GM21576 (cell line): ENCODE measurements at regions not wholly inside any gene's neighbourhood (a gene's known extent, or its start where the extent isn't known, plus 50 kb on each side); places are given as distances from the start of the nearest gene placed in this dataset.

Experiments used
- ATAC-seq: cut with Tn5 transposase; IDR thresholded peaks from one replicate; pipeline ENCODE4 v1.9.1; 2021; ENCODE audit warnings: mild to moderate bottlenecking, moderate library complexity; ENCODE audit not compliant: unreplicated experiment

DNA sequence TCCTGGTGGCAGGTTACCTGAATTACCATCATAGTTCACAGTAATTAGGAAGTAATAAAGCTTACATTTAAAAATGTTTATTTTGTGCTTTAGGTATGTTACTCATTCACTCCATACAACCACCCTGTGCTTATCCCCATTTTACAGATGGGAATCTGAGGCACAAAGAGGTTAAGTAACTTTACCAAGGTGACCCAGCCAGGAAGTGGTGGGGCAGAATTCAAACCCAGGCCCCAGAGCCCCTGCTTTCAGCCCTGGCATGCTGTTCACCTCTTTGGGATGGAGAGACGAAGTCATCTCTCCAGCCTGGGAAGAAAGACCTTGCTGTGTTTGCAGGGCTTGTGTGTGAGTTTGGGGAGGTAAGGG is 285.6 kb upstream of the TPM1 start:
- ATAC-seq, result no peak

DNA sequence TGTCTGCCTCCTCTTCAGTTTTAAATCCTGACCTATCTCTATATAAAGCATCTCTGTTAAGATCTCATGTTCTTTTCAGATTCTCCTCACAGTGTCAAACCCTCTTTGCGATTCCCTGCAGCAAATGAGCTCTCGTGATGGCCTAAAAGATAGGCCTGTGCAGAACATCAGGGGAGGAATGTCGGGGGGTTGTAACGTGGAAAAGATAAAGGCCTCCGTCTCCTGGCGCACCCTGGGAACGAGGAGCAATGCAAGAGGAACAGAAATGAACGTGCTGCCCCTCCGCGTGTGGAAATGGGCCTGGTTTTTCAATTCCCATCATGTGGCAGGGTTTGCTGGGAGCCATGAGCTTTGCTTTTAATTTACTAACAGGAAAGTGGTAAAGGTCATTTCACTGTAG is 285.0 kb upstream of the TPM1 start:
- no peak for ATAC-seq

DNA sequence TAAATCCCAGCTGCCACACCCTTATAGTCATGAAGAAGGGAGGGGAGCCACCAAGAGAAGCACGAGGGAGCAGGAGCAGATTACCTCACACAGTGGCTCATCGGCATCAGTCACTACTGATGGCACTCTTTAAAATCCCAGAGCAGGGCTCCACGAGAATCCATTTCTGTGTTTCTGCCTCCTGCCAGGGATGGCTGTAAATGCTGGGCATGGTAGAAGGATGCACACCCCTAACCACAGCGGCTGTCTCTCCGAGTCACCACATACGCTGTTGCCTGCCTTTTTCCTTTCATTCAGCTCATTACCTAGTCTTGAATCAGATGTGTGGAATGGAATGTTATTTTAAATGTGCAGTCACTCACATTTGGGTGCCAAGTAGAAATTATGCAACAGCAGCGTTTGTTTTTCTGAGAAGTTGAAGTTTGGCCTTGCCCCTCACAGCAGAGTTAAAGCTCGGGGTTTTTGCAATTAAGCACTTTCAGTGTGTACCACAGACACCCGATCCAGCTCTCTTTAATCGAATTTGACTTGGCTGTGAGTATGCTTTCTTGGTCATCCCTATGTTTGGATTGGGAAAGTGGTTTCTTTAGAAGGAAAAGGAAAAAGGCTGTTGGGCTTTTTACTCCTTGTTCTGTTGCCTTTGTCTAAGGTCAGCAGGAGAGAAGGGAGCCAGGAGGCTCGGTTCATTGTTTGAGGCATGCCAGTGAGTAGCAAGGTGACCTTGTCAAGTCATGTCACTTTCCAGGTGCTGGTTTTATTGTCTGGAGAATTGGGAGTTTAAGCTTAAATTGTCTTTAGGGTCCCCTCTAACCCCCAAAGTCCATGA is 284.2 kb upstream of the TPM1 start:
- ATAC-seq, result no peak

DNA sequence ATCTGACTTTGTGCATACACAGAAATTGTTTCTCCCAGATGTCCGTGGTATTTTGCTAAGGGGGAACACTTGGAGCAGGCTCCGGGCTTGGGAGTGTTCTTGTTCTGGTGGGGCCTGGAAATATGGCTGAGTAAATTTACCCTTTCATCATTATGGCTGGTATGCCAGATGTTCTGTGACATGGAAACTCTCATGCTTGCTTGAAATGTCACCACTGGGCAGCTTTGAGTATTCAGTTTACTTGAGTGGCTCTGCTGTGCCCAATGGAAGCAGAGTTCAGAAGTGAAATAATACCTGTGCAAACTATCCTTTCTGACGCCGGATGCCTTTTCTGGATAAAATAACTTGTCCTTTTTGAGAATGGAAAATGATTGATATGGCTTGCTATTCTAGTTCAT is 283.6 kb upstream of the TPM1 start:
- no peak for ATAC-seq

DNA sequence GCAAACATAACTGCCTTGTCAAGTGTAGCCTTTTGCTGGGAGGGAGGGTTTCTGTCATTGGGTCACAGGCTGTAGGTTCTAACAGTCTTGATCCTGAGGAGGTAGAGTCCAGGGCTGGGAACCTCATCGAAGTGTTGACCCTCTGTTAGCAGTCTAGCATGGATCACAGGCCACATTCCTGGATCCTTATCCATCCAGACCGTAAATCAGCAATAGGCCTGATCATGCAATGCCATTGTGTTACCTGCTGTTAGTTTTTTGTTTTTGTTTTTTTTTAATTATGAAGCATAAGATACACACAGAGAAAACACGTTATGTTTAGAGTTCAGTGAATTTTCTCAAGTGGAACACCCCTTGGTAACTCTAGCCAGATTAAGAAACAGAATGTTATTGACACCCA is 282.0 kb upstream of the TPM1 start:
- ATAC-seq, result no peak

DNA sequence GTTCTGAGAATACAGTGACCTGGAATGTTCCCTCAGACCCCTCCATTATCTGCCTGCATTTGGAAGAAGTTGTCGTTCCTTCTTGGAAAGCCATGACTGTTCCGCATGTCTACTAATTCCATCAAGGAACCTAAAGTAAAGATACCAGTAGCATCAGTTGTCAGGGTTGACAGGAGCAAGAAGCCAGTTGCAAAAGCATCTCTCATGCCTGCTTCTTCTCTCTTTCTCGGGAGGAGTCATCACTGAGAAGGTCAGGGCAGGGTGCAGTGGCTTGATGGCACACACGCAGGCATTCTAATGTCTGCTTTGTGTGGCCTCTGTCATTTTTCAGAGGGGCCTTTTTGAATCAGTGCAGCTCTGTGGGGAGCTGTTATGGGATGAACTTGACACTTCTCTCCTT is 276.6 kb upstream of the TPM1 start:
- no peak for ATAC-seq

DNA sequence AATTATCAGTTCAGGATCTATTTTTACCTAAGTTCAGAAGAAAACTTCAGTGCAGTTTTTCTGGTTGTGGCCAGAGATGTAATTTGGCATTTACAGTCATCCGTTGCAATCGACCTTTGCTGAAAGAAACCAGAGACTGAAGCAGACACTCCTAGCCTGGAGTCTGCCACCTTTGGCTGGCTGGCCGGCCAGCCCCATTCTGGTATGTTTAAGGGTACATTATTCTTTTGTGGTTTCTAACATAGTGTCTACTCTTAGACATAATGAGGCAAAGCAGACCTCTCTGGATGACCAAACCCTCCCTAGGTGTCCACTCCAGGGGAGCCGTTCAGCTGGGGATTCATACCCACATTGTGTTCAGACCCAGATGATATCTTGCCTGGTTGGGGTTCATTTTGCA is 275.9 kb upstream of the TPM1 start:
- ATAC-seq, result no peak

DNA sequence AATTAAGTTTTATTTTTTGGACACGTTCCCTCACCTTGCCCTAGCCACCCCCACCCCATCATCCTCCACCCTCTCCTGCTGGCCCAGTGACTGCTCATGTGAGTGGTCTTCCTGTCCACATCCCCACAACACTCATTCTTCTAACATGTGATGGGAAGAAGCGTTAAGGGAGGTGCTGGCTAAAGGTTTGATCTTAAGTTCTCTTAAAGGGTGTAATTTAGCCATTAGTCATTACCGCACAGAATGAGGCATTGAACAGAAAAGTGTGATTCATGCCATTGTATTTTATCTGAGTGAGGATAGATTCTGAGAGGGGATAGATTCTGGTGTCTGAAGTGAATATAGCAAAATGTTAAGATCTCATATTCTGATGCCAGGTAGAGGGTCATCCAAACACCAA is 272.9 kb upstream of the TPM1 start:
- no peak for ATAC-seq

DNA sequence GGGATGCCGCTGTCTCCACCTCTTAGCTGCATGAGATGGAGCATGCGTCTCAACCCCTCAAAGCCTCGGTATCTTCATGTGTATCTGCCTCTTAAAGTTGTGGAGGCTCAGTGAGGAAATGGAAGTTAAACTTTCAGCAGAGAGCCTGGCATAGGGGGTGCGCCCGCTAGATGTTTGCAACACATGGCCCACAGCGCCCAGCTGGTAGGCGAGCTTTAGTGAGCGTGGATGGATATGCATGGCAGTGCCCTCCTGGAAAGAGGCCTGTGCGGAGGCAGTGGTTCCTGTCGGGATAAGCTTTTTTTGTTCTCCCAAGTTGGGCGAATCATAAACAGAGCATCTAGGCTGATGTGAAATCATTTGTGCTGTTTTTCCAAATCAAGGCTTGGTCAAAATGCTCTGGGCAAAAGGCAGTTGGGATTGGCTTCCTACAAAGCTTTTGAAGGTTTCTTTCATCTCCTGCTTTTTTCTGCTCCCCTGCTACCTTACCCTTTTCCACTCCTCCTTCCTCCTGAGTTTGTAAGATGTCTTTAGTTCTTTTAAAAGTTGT is 272.4 kb upstream of the TPM1 start:
- no peak for ATAC-seq

DNA sequence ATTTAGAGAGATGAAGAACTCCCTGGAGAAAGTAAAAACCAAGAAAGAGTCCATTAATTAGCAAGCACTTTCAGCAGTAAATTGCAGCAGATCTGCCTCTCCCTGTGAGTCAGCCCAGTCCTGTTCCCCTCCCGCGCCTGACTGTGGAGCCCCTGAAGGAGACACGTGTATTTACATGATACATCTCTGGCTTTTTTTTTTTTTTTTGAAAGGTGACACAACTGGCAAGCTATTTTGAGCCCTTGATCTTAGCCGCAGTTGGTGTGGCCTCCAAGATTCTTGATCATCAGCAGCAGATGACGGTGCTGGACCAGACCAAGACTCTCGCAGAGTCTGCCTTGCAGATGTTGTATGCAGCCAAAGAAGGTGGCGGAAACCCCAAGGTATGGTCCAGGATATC is 271.8 kb upstream of the TPM1 start:
- ATAC-seq, result no peak

DNA sequence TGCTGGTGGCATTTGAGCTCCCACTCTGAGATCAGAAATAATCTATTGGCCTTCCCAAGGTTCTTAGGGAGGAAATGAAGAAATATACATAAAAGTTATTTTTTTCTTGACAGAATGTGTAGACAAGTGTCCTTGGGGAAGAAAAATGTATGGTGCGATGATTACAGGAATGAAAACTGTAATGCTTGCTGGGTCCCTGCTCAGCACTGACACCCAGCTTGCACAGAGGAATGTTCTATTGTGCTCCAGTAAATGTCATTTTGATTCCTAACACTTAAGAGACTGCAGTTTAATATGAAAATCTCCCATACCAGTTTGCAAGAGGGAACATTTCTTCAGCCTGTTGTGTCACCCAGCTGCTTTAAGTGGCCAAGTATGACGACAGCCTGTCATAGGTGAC is 271.3 kb upstream of the TPM1 start:
- no peak for ATAC-seq

DNA sequence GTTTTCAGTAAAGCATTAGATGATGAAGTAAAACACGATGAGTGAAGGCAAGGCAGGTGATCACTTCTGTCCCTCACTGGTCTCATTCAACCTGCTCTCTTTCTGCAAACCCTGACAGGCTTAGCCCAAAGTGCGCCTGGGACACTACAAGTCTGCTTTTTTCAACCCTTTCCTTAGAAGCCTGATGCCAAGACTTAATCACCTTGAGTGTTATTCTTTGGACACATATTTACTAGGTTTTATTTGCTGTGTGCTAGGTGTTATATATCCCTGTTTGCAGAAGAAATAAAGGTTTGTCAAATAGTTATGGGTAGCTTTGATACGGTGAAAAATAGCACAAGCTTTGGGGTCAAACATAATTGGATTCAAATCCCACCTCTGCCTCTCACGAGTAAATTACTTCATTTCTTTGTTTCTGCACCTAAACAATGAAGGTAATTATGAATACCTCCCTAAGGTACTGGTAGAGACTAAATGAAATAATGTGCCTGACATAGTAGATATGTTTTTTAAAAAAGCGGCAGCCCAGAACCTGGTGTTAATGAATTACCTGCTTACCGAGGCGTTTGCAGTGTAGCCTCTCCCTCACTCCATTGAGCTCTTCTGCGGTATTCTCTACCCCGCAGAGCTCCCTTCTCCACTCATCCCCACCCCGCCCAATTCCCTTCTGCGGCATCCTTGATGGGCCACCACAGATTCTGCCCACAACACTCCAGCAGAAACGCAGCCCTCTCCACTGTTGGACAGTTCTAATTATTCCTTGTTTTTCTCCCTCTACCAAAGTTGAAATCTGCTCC is 269.0 kb upstream of the TPM1 start:
- ATAC-seq, result no peak

DNA sequence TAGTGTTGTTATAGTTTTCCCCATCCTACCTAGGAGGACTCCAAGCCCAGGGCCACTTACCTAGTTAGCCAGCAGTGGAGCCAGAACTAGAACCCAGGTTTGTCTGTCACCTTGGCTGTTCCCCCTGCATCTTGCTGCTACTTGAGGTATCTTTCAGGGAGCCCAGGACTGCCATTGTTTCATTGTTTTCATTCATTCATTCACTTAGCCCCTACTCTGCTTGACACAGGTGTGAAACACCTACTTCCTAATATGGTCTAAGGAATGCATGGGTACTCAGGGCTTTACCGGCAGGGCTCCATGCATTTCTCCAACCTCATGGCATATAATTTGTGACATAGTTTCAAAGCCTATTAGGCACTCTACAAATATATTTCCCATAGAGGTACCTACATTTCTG is 266.6 kb upstream of the TPM1 start:
- ATAC-seq, result no peak

DNA sequence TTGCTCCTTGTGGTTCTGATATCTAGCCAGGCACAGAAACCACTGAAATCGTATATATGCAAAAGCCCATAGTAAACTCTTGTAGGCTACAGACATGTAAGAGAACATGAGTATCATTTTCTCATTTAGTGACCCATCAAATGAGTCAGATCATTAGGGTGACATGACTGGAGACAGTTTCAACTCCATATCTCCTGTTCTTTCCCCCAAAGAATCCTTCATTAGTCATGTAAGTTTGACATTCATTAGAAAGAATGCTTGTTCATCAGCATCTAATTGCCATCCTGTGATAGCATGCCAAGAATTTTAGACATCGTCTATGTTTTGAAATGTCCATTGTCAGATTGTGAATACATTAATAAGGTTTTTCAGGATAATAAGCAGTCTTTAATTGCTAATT is 264.9 kb upstream of the TPM1 start:
- ATAC-seq, result no peak

DNA sequence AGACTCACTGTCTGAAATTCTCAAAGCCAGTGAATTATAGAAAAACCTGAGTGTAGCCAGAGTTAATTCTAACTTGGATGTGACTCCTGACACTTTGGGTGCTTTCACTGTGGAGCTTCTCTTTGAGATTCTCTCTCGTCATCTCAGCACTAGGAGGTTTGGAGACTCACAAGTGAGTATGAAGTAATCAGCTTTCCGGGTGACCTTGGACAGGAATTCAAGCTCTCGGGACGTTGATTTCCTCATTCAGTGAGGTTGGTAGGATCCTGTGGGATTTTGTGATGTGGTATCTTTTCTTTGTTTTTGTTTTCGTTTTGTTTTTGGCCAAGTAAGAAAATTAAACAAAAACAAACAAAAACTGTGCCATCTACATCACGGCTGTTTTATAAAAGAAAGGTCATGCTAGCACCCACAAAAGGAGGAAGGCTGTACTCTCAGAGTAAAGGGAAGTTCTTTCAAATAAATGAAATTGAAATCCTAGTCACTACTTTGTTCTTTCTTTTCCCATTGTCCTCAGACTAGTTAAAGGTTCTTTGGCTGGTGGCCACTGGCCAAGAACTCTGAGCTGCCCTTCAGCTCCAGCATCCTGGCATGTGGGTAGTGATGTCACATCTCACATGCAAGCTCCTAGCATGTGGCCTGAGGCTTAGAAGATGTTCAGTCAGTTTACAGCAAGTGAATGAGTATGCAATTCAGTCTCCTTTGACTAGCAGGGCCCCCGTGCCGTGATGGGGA is 263.3 kb upstream of the TPM1 start:
- no peak for ATAC-seq

DNA sequence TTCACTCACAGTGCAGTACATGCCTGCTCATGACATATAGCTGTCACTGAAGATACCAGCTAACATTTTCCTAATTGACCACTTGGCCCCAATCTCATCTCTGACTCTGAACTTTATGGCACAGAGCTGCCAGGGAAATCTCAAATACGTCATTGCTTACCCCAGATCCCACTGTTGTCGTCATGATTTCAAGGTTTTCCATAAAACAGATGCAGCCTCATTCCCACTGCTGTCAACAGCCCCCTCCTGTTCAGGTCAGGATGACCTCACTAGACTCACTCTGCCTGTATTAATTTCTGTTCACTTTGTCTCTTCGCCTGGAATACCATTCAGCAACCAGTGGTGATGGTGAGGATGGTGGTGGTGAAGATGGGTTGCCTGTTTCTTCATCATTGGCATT is 262.6 kb upstream of the TPM1 start:
- no peak for ATAC-seq

DNA sequence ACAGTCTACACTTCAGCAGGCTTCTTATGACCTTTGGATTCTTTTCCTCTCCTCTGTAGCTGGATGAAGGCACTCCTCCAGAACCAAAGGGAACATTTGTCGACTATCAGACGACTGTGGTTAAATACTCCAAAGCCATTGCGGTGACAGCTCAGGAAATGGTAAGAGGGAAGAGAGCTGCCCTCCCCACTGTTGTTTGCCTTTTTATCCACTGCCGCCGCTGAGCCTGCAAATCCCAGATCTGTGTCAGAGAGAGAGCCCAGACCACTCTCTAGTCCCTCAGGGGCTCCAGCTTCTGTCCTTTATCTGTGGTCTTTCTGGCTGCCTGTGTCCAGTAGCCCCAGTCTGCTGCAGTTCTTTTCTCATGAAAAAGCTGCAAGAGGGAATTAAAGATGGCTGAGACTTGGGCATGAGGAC is 261.5 kb upstream of the TPM1 start:
- ATAC-seq, result no peak

DNA sequence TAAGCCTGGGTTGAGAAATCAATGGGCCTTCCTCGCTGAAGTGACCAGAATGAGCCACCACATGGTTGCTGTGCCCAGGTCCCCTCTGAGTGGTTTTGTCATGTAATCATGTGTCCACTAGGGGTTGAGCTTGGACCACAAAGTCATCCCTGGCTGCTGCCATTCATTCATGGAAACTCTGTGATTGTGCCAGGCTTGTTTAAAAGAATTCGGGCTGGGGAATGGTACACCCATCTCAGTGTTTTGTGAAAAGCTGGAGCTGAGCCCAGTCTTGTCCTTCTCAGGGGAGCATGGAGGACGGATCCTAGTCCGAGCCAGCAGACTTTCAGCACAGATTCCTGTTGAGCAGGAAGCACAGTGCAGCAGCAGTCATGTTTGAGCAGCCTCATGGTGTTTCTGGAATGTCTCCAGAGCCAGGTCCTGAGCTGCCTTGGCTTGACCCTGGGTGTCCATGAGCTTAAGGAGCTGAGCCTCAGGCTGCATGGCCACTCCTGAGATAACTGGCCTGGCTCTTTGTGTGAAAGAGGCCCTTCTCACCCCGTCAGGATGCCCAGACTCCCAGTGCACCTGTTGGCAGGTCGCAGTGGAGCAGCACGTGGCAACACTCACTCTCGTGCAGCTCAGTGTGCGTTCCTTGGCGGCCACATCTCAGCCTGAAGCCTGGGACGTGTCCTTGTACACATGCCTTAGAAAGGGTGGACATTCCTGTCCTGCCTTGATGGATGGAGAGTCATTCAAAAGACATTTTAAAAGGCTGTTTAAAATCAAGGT is 260.3 kb upstream of the TPM1 start:
- ATAC-seq, result no peak

DNA sequence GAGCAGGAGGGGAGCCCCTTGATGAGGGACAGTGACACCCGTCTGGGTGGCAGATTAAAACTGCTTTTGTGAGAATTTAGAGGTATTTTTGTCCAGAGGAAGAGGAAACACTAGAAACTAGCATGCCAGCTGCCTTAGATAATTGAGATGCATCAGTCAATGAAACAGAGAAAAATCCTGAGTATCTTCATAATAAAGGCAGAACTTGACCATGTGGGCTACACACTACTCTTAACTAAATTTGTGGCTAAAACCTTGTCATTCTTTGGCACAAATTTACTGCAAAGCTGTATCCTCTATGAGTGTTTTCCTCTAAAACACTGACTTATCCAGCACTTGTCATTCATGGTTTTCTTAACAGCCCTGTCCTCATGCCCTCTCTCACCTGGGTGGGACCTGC is 259.7 kb upstream of the TPM1 start:
- no peak for ATAC-seq

DNA sequence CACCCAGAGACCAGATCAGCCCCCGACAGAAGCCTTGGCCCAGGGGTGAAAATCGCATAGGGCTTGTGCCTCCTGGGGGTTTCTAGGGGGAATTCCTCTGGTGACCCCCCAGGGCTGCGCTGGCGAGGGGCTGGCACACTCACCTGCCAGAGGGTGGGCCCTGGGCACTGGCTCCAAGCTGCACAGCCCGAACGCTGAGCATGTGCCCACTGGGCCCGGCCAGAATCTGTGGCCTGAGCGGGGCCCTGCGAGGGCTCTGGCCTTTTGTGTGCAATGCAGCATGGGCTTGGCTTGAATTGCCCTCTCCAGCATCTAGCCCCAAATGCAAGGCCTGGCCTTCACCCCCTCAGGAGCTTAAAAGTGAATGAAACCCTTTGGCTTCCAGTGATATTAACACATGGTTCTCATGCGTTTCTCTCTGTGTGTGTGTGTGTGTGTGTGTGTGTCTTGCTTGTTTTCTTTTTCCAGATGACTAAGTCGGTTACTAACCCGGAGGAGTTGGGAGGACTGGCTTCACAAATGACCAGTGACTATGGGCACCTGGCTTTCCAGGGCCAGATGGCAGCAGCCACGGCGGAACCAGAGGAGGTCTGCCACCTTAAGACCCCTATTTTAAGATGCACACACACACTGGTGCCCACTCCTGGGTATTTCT is 259.1 kb upstream of the TPM1 start:
- no peak for ATAC-seq
